ENCODE measurements at regions not wholly inside any gene's neighbourhood (a gene's known extent, or its start where the extent isn't known, plus 50 kb on each side); places are given as distances from the start of the nearest gene placed in this dataset.

GRCh38 chr5:53327811-53328334 lies 152.6 kb upstream of the FST start:
- TF ChIP-seq POLR2A (IDR thresholded peaks at IDR 0.05) (no peak), CTCF (IDR thresholded peaks at IDR 0.05) (no peak)

Data from heart left ventricle (tissue), 13 donors.